ENCODE measurements at regions not wholly inside any gene's neighbourhood (a gene's known extent, or its start where the extent isn't known, plus 50 kb on each side); places are given as distances from the start of the nearest gene placed in this dataset.

- no peak for DNase-seq
Measured at GRCh38 chr5:74250304-74251102, 390.0 kb downstream of the ENC1 start.

- no peak for DNase-seq
Measured at GRCh38 chr5:74248576-74248975, 392.0 kb downstream of the ENC1 start.

GRCh38 chr5:74244406-74244805 lies 396.1 kb downstream of the ENC1 start:
- no peak for DNase-seq

GRCh38 chr5:74243634-74244033 lies 396.9 kb downstream of the ENC1 start:
- DNase-seq: no peak

- no peak for DNase-seq
Measured at GRCh38 chr5:74242516-74242915, 398.0 kb downstream of the ENC1 start.

- DNase-seq: no peak
Measured at GRCh38 chr5:74241751-74242140, 398.8 kb downstream of the ENC1 start.

- DNase-seq: no peak
Measured at GRCh38 chr5:74240783-74241750, 399.5 kb downstream of the ENC1 start.

- peak in 1 of 2 donors; percentile 20 for DNase-seq
Measured at GRCh38 chr5:74239261-74239660, 401.3 kb downstream of the ENC1 start.

- no peak for DNase-seq
Measured at GRCh38 chr5:74237571-74238145, 402.9 kb downstream of the ENC1 start.

- no peak for DNase-seq
Measured at GRCh38 chr5:74235552-74235951, 405.0 kb downstream of the ENC1 start.

GRCh38 chr5:74233571-74233970 lies 407.0 kb downstream of the ENC1 start:
- DNase-seq: no peak

GRCh38 chr5:74233091-74233490 lies 407.4 kb downstream of the ENC1 start:
- no peak for DNase-seq

GRCh38 chr5:74232276-74232675 lies 408.3 kb downstream of the ENC1 start:
- DNase-seq: no peak

GRCh38 chr5:74231697-74232096 lies 408.8 kb downstream of the ENC1 start:
- DNase-seq: no peak

GRCh38 chr5:74226716-74227485 lies 413.6 kb downstream of the ENC1 start:
- DNase-seq: no peak

- DNase-seq: no peak
Measured at GRCh38 chr5:74225587-74225986, 414.9 kb downstream of the ENC1 start.

GRCh38 chr5:74224331-74224730 lies 416.2 kb downstream of the ENC1 start:
- no peak for DNase-seq

GRCh38 chr5:74222806-74223205 lies 417.7 kb downstream of the ENC1 start:
- DNase-seq: no peak

GRCh38 chr5:74221413-74221812 lies 419.1 kb downstream of the ENC1 start:
- no peak for DNase-seq

GRCh38 chr5:74216012-74216411 lies 424.5 kb downstream of the ENC1 start:
- DNase-seq: no peak

GRCh38 chr5:74212336-74212735 lies 428.2 kb downstream of the ENC1 start:
- no peak for DNase-seq

GRCh38 chr5:74209571-74209970 lies 431.0 kb downstream of the ENC1 start:
- DNase-seq: no peak

Measured in CD4-positive, alpha-beta T cell treated with Interferon alpha-2 for 1 hour (primary cell).